HG02870 (cell line): ENCODE measurements at regions not wholly inside any gene's neighbourhood (a gene's known extent, or its start where the extent isn't known, plus 50 kb on each side); places are given as distances from the start of the nearest gene placed in this dataset.
"Not testable (repeated sequence)": the region's sequence is repeated elsewhere in the genome, so short reads cannot be mapped to it uniquely, and the experiment has no call there.

ENCODE experiments used
- ATAC-seq: cut with Tn5 transposase; IDR thresholded peaks from one replicate; pipeline ENCODE4 v1.9.1; 2021; ENCODE audit warnings: mild to moderate bottlenecking, moderate library complexity; ENCODE audit not compliant: unreplicated experiment

DNA sequence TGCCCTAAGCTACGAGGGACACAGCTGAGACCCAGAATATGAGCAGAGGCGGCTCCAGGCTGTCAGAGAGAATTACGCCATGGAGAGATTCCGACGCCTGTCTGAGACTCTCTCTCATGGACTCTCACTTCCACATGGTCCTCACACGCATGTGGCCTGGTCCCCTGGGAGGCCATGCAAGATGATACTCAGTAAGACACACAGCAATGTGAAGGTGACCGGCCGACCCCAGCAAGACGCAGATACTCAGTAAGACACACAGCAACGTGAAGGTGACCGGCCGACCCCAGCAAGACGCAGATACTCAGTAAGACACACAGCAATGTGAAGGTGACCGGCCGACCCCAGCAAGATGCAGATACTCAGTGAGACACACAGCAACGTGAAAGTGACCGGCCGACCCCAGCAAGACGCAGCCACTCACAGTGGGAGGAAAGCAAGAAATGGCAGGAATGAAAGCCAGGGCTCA, 400.8 kb upstream of the MYT1L start:
- ATAC-seq = no peak

DNA sequence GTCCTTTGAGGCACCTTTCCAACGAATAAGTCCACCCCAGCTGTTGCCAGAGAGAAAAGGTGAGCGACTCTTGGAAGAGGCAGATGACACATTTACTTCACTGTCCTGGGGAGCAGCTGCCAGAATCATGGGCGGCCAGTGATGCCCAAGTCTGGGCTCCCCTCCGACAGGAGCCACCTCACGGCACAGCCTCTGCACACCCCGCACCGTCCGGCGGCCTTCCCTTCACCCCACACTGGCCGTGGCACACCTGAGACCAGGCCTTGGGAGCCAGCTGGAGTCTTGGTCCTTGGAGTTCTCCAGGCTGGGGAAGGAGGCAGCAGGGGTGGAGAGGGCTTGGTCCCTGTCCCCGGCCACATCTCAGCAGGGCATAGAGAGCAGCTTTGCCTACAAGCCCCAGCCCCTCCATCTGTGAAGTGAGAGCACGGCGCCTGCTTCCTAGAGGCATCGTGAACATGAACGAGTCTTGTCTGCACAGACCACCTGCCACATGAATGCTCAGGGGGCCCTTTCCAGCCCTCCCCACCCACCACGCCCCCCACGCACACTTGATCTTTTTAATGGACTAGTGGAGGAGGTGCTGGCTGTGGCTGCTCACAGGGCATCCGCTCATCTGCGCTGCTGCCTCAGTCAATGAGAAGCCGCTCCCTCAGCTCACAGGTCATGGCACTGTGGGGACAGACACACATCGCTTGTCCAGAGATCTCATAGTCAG, 400.2 kb upstream of the MYT1L start:
- no peak for ATAC-seq

DNA sequence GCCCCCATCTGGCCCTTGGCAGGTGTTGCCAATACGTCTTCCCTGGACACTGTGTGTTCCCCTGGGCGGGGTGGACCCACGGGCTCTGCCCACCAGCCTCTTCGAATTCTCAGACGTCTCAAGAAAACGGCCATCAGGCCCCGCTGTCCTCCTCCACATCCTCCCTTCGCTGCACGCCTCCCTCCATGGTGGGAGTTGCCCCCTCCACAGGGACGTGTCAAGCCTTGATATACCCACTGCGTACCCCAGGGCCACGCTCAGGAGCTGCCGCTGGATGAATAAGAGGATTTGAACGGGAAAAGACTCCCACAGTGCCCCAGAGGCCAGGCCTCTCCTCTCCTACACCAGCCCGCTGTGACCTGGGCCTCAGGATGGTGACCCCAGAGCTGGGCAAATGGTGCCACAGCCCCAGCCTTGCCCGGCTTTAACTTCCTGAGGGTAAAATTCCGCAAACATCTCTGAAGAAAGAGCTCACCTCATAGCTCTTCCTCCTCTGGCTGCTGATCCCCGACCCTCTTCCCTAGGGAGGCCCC, 399.3 kb upstream of the MYT1L start:
- ATAC-seq = no peak

DNA sequence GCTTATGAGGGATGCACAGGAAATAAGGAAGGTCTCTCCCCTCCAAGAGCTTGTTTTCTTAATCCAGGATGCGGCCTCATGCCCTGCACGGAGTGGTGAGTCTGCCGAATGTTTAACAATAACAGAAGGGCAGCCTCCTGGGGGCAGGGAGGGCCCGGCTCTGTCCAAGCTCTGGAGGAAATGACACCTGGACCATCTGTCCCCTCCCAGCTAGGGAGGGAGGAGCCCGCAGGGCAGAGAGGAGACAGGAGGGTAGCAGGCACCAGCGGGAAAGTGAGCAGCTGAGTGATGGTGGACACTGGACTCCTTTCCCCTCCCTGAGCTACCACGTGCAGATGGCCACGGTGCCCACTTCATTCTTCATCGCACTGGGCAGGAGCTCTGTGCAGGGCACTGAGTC, 398.2 kb upstream of the MYT1L start:
- ATAC-seq = no peak

DNA sequence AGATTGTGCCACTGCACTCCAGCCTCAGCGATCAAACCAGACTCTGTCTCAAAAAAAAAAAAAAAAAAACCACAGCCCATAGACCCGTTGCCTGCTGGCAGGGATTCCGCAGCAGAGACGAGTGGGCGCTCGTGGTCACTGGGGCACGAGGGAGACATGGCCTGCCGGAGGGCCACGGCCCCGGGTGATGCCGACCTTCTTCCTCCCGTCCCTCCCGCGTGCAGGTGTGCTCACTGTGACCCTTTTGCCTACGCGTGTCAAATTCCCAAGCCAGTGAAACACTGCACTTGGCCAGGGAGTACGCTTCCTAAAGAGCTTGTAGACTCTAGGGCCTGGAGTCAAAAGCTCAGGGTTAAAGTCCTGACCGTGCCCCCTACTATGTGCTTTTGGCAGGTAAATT, 397.6 kb upstream of the MYT1L start:
- ATAC-seq = no peak

DNA sequence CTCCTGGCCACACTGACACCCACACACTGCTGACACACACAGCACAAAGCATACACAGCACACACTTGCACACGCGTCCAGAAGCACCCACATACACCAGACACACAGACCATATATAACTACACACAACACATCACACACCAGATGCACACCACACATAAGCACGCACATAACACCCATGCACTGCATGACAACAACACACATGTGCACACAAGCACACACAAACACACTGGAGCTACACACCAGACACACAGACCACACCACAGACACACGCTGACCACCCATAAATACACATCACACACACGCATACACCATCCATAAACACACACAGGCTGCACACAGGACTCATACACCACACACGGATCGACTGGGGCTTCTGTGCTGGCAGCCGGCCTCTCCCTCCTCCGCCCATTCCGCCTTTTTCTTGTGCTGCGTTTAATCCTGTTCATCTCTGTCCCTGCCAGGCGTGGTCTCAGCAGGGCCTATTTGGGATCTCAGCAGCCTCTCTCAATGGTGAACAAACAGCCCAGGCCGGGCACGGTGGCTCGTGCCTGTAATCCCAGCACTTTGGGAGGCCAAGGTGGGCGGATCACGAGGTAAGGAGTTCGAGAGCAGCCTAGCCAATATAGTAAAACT, 396.9 kb upstream of the MYT1L start:
- ATAC-seq = no peak

DNA sequence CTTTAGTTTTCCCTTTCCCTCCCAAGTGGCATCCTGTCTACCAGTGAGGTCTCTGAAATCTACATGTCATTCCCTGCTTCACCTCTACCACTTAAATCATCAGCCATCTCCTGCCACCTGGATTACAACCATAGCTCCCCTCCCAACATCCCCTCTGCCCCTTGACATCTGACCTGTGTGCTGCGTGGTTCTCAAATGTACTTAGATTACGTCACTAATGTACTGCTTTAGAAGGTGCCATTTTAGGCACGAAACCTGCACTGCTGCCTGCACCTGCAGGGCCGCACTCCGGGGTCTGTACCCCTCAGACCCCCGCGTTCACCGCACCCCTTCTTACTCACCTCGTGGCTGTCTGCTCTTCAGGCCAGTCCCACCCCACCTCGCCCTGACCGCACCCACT, 395.1 kb upstream of the MYT1L start:
- ATAC-seq = no peak

DNA sequence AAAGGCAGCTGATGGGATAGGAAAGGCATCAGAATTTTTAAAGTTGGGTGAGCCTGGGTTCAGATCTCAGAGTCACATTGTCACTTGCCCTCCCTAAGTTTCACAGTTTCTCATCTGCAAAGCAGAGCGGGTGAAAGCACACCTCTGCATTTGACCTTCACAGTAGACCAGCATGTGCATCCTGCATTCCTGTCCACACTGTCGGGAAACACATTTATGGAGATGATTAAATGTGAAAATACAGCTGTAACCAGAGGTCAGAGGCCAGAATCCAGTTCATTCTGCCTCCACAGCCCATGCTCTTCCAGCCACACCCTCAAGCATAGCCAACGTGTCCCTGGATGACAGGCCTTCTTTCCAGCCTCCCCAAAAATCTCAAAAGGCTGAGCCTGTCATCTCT, 392.0 kb upstream of the MYT1L start:
- ATAC-seq = no peak

DNA sequence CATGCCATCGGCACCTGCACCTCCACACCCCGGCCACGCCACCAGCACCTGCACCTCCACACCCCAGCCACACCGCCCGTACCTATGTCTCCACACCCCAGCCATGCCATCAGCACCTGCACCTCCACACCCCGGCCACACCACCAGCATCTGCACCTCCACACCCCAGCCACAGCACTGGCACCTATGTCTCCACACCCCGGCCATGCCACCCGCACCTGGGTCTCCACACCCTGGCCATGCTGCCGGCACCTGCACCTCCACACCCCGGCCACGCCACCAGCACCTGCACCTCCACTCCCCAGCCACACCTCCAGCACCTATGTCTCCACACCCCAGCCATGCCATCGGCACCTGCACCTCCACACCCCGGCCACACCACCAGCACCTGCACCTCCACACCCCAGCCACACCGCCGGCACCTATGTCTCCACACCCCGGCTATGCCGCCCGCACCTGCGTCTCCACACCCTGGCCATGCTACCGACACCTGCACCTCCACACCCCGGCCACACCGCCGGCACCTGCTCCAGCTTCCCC, 390.3 kb upstream of the MYT1L start:
- ATAC-seq = no peak

DNA sequence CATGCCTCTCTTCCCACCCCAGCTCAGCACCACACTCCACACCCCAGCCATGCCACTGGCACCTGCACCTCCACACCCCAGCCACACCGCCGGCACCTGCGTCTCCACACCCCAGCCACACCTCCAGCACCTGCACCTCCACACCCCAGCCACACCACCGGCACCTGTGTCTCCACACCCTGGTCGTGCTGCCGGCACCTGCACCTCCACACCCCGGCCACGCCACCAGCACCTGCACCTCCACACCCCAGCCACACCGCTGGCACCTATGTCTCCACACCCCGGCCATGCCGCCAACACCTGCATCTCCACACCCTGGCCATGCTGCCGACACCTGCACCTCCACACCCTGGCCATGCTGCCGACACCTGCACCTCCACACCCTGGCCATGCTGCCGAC, 389.7 kb upstream of the MYT1L start:
- not testable (repeated sequence) for ATAC-seq

DNA sequence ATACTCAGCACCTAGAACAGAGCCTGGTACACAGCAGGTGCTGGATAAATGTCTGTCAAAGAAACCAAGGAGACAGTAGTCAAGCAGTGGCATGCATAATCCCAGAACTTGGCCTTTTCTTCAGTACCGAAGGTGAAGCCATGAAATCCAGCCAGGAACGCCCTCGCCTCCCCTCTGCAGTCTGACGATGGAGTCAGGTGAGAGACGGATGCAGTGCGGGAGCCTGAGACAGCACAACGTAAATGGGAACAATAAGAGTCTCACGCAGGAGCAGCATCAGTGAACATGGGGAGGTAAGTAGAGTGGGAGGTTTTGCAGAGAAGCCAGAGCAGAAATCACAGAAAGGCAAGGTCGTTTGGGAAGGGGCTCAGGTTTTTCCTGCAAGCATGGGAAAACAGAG, 389.3 kb upstream of the MYT1L start:
- no peak for ATAC-seq

DNA sequence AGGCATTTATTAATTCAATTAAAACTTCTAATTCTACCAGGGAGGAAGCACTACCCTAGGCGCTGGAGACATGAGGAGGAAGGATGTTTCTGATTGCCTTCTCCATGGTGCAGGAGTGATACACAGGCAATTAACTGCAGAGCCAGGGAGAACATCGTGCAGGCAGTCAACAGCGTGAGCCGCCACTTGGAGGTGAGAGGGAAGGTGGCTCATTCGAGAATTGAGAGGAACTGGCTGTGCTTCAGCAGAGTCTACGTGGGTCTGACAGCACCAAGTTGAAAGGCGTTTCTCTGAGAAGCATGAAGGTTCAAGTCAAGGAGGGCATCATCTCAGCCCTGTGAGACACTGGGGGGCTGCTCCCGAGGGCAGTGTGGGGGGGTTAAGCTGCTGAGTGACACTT, 388.7 kb upstream of the MYT1L start:
- ATAC-seq = no peak

DNA sequence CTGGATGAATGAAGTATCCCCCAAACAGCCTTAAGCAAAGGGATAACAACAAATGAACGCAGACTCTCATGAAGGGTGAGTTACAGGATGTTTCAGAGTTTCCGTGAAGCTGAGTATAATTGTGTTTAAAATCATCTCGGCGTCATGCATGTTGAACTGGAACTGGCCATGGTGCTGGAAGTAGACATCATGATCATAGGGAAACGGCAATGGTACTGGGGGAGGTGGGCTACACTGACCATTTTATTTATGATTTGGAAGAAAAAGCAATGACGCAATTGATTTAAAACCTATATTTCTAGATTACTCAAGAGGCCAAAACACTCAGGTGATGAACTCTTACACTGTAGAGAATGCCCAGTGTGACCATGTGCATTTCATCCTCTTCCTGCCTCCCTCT, 387.9 kb upstream of the MYT1L start:
- no peak for ATAC-seq

DNA sequence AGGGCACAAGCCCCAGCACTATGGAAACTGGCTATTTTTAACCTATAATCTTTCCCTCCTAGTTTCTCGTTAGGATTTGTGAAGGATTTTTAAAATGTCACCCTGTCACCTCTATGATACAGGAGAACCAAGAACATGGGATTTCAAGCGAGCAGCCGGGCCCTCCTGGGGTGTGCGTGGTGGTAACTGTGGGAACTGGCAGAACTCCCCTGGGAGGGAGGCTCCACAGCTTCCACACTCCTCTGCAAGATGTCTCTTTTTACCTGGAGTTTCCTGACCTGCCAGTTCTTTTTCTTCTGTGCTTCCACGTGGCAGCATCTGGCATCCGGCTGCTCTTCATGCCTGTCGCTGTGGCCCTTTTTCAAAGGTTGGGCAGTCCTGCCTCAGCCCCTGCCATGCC, 386.3 kb upstream of the MYT1L start:
- no peak for ATAC-seq

DNA sequence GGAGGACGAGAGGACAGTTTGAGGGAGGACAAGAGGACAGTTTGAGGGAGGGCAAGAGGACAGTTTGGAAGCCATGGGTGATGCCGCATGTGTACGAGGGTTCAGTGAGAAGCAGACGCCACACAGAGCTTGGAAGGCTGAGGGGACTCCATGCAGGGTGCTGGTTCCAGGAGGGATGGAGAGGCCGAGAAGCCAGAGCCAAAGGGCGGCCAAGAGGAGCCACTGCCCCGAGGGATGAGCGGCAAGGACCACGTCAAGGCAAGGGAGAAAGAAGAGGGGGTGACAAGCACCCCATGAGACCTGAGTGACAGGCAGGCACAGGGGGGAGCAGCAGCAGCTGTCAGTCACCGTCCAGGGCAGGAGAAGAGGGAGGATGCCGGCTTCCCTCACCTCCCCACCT, 385.7 kb upstream of the MYT1L start:
- ATAC-seq = no peak

DNA sequence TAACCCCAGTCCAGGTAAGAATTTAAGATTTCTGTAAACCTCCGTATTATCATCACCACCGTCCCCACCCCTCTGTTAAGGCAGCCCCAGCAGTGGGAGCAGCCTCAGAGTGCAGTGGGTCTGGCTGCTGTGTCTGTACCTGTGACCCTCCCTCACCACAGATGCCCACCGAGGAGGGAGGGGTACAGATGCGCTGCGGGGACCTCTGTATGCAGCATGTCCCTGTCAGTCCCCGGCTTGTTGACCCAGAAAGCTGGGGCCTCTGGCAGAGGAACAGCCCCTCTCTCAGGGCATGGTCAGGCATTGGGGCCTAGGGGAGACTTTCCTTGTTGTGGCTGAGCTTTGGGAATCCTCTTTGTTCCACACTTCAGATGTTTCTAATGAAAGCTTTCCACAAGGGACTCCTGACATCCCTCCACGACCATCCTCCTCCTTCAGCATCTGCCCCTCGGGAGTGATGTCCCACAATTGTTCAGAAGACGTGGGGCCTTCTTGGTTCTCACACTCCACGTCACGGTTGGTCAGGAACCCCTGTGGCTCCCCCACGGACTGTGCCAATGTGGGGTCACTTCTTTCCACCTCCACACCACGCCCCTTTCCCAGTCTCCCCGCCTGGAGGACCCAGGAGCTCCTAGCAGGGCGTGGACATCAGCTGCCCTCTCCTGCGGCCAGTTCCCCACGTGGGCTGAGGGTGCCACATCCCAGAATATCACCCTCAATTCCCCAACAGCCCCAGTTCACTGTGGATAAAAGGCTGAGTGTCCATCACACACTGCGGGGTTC, 384.2 kb upstream of the MYT1L start:
- ATAC-seq = no peak

DNA sequence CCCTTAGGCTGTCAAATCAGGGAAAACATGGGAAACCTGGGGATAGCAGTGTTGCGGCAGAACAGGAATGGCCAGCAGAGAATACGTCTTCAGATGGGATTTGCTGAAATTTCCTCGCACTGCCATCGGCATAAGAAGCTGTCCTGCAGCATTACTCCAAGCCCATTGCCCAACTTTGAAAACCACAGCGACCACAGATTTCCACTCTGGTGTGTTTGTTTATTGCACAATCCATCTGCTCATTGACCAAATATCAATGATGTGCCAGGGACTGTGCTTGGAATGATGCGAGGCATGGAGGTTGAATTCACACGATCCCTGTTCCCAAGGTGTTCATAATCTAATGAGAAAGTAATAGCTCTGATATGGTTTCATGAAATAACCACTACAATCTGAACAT, 383.3 kb upstream of the MYT1L start:
- ATAC-seq = no peak

DNA sequence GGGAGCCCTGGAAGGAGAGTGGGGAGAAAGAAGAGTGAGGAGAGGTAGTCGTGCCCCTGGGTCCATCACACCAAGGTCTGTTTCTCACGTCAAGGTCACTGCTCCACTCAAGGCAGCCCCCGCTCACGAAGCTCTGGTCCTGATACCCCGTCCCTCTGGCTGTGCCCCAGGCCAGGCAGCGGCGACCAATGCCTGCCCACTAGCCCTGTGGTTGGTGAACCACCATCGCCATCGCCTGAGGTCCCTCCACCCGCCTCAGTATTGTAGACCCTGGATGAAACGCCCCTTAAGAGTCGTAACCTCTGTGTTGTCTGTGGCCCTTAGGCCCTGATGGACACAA, 378.3 kb upstream of the MYT1L start:
- no peak for ATAC-seq

DNA sequence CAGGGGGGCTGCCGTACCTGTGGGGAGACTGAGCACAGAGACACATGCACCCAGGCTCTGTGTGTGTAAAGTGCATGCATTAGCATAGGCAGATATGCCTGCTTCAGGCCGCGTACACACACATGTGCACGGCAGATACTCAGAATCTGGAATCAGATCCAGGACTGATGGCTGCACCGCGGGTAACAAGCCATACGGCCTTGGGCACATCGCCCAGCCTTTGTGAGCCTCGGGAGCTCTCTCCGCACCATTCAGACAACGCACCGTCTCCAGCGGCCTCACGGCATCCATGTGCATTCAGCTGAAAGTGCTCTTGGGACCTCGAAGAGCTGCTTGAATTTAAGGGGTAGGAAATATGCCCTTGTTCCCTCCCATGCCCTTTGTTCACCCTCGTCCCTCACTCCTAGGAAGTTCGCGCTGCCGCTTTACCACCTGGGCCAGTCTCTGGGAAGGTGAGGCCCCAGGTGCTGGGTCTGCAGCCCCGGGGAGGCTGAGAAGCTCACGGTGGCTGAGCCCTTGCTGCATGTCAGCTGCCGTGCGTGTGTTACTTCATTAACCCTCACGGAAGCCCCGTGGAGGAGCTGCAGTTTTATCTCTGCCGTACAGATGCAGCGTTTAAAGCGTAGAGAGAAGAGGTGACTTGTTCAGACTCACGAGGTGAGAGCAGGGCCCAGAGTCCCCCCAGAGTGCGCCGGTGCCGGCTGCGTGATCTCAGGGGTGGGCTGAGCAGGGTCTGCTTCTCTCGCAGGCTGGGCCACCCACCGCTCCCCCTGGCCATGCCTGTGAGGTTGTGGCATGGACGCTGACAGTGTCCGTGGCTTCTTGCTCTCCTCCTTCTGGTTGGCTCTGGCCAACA, 377.7 kb upstream of the MYT1L start:
- no peak for ATAC-seq

DNA sequence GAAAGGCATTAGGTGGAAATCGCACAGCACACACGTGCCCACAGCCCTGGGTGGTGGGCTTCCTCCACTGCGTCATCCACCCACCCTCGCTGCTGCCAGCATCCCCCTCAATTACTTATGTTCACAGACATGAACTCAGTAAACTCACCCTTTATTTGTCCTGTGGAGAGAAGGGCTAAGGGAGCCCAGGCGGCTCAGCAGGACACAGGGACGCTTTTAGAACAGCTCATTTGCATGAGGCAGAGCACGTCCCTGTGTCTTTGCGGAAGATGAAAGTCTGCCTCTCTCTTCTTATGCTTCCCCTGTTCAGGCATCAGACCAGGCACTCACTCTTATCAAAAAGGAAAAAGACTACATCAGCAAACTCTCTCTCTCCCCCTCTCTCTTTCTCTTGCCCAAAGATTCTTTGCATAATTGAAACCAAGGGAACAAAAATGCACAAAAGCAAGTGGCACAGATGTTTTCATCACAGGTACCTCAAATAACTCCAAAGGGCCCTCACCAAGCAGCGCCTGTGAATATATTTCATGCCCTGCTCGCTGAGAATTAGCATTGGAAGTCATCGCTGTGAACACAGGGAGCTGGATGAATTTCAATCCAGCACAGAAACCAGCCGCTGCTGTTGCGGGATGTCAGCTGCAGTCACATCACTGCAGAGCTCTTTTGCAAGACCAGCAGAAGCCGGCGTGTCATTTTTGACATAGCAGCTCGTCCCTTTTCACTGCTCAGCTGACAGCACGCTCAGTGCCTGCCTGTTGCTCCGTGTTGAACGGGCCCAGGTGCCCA, 376.3 kb upstream of the MYT1L start:
- ATAC-seq = no peak
